Skeletal muscle satellite cell (primary cell): ENCODE measurements at regions not wholly inside any gene's neighbourhood (a gene's known extent, or its start where the extent isn't known, plus 50 kb on each side); places are given as distances from the start of the nearest gene placed in this dataset.

Experiments
- H3K27me3 ChIP-seq: 2 replicates; pipeline ENCODE4 v1.7.0; 2013; ENCODE audit warnings: low read length; ENCODE audit not compliant: control insufficient read depth, insufficient read depth
- H3K36me3 ChIP-seq: 2 replicates; pipeline ENCODE4 v1.7.0; 2013; ENCODE audit warnings: mild to moderate bottlenecking, control low read depth, low read length; ENCODE audit not compliant: insufficient read depth
- H3K4me1 ChIP-seq: 2 replicates; pipeline ENCODE4 v1.7.0; 2013; ENCODE audit warnings: low read length; ENCODE audit not compliant: control insufficient read depth, insufficient read depth
- H3K4me2 ChIP-seq: 2 replicates; pipeline ENCODE4 v1.7.0; 2013; ENCODE audit warnings: mild to moderate bottlenecking, low read length
- H3K4me3 ChIP-seq: 2 replicates; pipeline ENCODE4 v1.7.0; 2013; ENCODE audit warnings: low read length
- H3K9ac ChIP-seq: 2 replicates; pipeline ENCODE4 v1.7.0; 2013; ENCODE audit warnings: mild to moderate bottlenecking, low read depth, low read length, moderate library complexity
- H3K9me3 ChIP-seq: replicated peaks from 2 replicates; pipeline ENCODE4 v1.7.0; 2013; ENCODE audit warnings: mild to moderate bottlenecking, control low read depth, low read length

DNA sequence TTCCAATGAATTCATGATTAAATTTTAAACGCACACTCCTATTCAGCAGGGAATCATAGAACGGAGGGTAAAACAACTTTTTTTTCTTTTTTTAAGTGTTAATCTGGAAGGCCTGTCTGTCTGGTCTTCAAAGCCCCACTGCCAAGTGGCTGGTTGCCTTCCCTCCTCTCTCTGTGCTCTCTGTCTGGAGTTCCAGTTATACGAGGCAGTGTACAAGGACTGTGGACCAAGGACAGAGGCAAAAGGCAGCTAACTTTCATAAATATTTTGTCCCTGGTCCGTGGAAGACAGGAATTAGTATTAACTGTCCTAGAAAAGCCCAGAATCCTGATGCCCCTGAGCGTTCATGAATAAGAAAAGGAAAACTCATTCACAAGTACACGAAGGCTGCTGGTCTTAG is 164.0 kb upstream of the E2F8 start:
- H3K36me3 ChIP-seq: no peaks in the 10 kb centered on the region
- peaks cover under 1% of the 10 kb centered on the region for H3K4me1 ChIP-seq

GRCh38 chr11:19403196-19403895 is 162.6 kb upstream of the E2F8 start:
- Histone ChIP-seq H3K36me3 (no peaks in the 10 kb centered on the region), H3K27me3 (no peaks in the 10 kb centered on the region), H3K9ac (no peak overlapping the region), H3K4me2 (no peak overlapping the region), H3K9me3 (no peaks in the 10 kb centered on the region), H3K4me1 (peaks cover 14% of the 10 kb centered on the region), H3K4me3 (no peak overlapping the region)

More for the DNA sequence above, 164.0 kb upstream of the E2F8 start:
- Histone ChIP-seq H3K4me2 (no peak overlapping the region), H3K27me3 (no peaks in the 10 kb centered on the region), H3K9ac (no peak overlapping the region), H3K4me3 (no peak overlapping the region), H3K9me3 (no peaks in the 10 kb centered on the region)

- no peaks in the 10 kb centered on the region for H3K9me3 ChIP-seq
- no peak overlapping the region for H3K4me3 ChIP-seq
- H3K4me2 ChIP-seq: no peak overlapping the region
- peaks cover 21% of the 10 kb centered on the region for H3K4me1 ChIP-seq
- no peaks in the 10 kb centered on the region for H3K27me3 ChIP-seq
- no peaks in the 10 kb centered on the region for H3K36me3 ChIP-seq
- H3K9ac ChIP-seq: no peak overlapping the region
These were observed 159.6 kb upstream of the E2F8 start for GRCh38 chr11:19400296-19400695.

GRCh38 chr11:19398772-19399527 is 158.2 kb upstream of the E2F8 start:
- peak overlapping the region; percentile 34 for H3K4me3 ChIP-seq
- H3K36me3 ChIP-seq: no peaks in the 10 kb centered on the region
- peak overlapping the region; percentile 41 for H3K9ac ChIP-seq
- peaks cover 27% of the 10 kb centered on the region for H3K4me1 ChIP-seq
- no peaks in the 10 kb centered on the region for H3K27me3 ChIP-seq
- peak overlapping the region; percentile 73 for H3K4me2 ChIP-seq
- H3K9me3 ChIP-seq: no peaks in the 10 kb centered on the region

DNA sequence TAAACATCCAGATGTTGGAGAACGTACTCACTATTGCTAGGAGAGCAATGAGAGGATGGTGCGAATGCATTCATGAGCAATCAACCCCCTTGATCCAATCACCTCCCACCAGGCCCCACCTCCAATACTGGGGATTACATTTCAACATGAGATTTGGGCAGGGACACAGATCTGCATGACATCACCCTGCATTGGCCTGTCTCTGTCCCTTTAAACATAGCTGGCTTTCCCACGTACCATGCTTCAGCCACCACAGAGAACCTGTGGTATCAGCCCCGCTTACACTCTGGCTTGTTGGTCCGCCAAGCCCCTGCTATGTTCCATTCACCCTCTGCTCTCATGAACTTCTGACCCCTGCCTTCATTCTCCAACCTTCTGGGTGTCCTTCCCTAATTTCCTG is 157.5 kb upstream of the E2F8 start:
- peak overlapping the region; percentile 41 for H3K9ac ChIP-seq
- H3K36me3 ChIP-seq: no peaks in the 10 kb centered on the region
- no peaks in the 10 kb centered on the region for H3K27me3 ChIP-seq
- no peaks in the 10 kb centered on the region for H3K9me3 ChIP-seq
- peak overlapping the region; percentile 30 for H3K4me3 ChIP-seq
- H3K4me1 ChIP-seq: peaks cover 29% of the 10 kb centered on the region
- peak overlapping the region; percentile 73 for H3K4me2 ChIP-seq

GRCh38 chr11:19395050-19395449 is 154.3 kb upstream of the E2F8 start:
- peaks cover 32% of the 10 kb centered on the region for H3K4me1 ChIP-seq
- no peaks in the 10 kb centered on the region for H3K27me3 ChIP-seq
- no peaks in the 10 kb centered on the region for H3K9me3 ChIP-seq

DNA sequence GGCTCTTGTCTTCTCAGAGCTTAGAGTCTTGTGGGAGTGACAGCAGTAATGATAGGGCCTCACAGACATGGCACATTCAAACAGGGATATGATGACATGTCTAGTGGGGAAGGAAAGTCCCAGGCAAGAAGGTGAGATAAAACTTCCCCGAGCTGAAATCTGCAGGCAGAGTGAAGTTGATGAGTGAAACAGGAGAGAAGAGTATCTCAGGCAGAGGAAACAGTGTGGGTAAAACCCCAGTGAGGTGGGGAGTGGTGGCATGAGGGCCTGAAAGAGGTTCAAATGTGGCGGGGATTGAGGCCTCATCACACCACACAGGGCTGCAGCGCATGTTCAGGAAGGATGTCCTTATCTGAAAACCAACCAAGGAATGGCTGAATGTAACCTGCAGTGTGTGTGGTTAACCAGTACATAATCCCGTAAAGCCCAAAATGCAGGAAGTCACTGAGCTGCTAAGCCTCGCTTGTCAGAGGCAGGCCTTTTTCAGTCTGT is 153.8 kb upstream of the E2F8 start:
- Histone ChIP-seq H3K4me3 (no peak overlapping the region), H3K27me3 (no peaks in the 10 kb centered on the region), H3K4me2 (no peak overlapping the region), H3K9ac (no peak overlapping the region), H3K36me3 (no peaks in the 10 kb centered on the region), H3K4me1 (peaks cover 35% of the 10 kb centered on the region), H3K9me3 (no peaks in the 10 kb centered on the region)

More at GRCh38 chr11:19395050-19395449, 154.3 kb upstream of the E2F8 start:
- Histone ChIP-seq H3K4me3 (no peak overlapping the region), H3K4me2 (no peak overlapping the region), H3K36me3 (no peaks in the 10 kb centered on the region), H3K9ac (no peak overlapping the region)

DNA sequence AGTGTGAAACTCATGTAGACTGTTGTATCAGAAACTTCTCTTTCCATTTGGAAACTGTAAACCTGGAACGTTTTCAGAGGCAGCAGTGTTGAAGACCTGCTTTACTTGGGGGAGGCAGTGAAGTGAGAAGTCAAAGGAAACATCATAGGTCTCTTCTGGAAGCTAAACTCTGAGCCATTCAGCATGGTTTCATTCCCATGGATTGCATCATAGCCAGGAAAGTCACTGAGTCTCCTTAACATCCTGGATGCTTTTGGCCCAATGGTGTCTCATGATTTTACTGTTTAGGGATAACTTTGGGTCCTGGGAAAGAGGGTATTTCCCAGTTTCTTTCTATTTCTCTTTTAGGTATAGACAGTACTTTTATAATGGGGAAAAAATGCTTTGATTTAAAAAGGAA is 153.2 kb upstream of the E2F8 start:
- H3K9me3 ChIP-seq: no peaks in the 10 kb centered on the region
- H3K27me3 ChIP-seq: no peaks in the 10 kb centered on the region
- no peak overlapping the region for H3K4me2 ChIP-seq
- H3K9ac ChIP-seq: no peak overlapping the region
- H3K36me3 ChIP-seq: no peaks in the 10 kb centered on the region
- H3K4me1 ChIP-seq: peaks cover 30% of the 10 kb centered on the region
- H3K4me3 ChIP-seq: no peak overlapping the region

DNA sequence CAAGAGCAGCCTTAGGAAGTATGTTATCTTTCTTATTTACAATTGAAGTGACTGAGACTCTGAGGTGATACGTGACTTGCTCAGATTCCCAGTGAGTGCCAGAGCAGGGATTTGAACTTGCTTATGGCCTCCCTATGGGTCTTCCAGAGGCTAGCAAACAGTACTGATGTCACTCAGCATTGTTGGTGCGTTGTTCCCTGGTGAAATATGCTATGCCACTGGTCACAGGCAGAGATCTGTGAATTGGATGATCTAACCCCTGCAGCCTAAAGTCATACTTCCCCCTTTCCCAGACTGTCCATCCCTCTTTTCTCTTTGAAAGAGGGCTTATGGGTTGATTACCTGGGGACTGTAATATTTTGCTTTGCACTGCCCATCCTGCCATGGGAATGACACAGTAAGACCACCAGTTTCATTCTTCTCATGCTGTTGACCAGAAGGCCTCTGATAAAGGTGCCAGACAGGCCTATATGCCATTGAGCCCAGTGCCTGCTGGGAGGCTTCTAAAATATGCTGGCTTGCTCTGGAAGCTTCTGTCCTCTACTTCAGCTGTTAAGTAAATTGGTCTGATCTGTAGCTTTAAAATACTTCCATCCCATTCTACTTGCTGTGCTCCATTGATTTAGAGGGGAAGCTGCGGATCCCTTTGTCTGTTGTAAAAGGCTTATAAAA is 152.2 kb upstream of the E2F8 start:
- no peaks in the 10 kb centered on the region for H3K9me3 ChIP-seq
- H3K9ac ChIP-seq: no peak overlapping the region
- H3K4me2 ChIP-seq: no peak overlapping the region
- no peaks in the 10 kb centered on the region for H3K27me3 ChIP-seq
- H3K4me3 ChIP-seq: no peak overlapping the region
- H3K36me3 ChIP-seq: no peaks in the 10 kb centered on the region
- H3K4me1 ChIP-seq: peaks cover 21% of the 10 kb centered on the region

DNA sequence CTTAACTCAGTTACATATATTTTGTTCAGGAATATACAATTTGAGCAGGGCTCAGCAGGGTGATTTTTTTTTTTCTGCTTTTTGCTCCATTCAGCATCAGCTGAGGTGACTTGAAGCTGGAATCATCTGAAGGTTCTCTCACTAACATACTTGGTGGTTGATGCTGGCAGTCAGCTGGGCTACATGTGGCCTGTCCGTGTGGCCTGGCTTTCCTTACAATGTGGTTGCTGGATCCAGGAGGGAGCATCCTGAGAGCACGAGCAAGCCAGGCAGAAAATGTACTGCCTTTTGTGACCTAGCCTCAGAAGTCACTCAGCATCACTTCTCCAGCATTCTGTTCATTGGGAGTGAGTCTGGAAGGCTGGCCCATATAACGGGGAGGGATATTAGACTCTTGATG is 151.6 kb upstream of the E2F8 start:
- Histone ChIP-seq H3K9ac (no peak overlapping the region), H3K27me3 (no peaks in the 10 kb centered on the region), H3K4me1 (peaks cover 18% of the 10 kb centered on the region), H3K4me2 (no peak overlapping the region), H3K9me3 (no peaks in the 10 kb centered on the region), H3K36me3 (no peaks in the 10 kb centered on the region), H3K4me3 (no peak overlapping the region)

- no peaks in the 10 kb centered on the region for H3K9me3 ChIP-seq
- H3K27me3 ChIP-seq: no peaks in the 10 kb centered on the region
- no peak overlapping the region for H3K9ac ChIP-seq
- no peak overlapping the region for H3K4me2 ChIP-seq
- H3K4me1 ChIP-seq: peaks cover 18% of the 10 kb centered on the region
- no peak overlapping the region for H3K4me3 ChIP-seq
- H3K36me3 ChIP-seq: no peaks in the 10 kb centered on the region
These were observed 150.9 kb upstream of the E2F8 start for GRCh38 chr11:19391652-19392051.
